ENCODE measurements at regions not wholly inside any gene's neighbourhood (a gene's known extent, or its start where the extent isn't known, plus 50 kb on each side); places are given as distances from the start of the nearest gene placed in this dataset.

DNA sequence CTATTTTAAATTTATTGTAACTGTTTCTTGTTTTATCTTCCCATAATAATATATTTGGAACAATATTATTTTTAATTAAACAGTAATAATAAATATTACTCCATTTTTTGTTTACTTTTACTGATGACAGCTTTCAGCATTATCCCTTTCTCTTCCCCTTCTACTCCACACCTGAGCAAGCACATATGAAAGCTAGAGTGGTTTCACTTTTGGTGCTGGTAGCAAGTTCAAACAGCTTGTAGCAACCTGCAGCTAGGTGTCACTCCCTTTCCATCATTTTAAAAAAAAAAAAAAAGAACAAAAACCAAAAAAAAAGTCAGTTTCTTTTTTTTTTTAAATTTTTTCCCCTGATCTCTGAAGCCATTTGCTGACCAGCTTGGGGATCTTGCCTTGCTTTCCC lies 801.8 kb downstream of the CCDC85A start:
- no peak for DNase-seq (ENCODE audit: low read depth)

DNA sequence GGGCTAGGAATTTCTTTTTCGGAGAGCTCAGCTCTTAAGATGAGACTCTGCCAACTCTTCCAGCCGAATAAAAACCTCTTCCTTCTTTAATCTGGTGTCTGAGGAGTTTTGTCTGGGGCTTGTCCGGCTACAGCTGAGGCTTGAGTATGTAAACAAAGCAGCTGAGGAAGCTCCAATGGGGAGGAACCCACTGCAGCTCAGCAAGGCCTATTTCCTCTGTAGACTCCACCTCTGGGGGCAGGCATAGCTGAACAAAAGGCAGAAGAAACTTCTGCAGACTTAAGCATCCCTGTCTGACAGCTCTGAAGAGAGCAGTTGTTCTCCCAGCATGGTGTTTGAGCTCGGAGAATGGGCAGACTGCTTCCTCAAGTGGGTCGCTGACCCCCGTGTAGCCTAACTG lies 838.7 kb downstream of the CCDC85A start:
- DNase-seq (ENCODE audit: low read depth) = no peak

DNA sequence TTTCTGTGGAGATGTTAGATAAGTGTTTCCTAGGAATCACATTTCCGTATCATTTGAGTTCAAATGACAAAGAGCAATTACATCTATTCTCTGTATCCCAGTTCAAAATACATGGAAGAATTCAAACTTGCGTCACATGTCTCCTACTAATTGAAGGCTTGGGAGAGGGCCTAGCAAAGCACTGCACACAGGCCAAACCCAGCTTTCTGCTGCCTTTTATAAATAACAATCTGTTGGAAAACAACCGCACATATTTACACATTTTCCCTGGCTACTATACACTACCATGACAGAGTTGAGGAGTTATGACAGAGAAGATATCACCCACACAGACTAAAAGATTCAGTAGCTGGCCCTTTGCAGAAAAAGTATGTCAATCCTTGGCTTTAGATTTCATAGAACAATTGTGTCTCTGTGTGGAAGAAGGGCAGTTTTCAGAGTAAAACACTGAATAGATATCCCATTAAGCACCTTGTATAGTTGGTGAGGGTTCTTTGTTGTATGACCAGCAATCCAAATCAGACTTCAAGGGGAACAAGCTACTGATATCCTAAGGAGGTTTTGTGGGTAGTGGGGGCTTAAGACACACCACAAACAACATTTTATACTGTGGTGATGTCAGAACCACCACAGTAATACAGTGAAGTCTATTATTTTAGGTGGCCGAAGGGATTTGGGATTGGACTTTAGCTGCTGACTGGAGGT lies 861.3 kb downstream of the CCDC85A start:
- no peak for DNase-seq (ENCODE audit: low read depth)

DNA sequence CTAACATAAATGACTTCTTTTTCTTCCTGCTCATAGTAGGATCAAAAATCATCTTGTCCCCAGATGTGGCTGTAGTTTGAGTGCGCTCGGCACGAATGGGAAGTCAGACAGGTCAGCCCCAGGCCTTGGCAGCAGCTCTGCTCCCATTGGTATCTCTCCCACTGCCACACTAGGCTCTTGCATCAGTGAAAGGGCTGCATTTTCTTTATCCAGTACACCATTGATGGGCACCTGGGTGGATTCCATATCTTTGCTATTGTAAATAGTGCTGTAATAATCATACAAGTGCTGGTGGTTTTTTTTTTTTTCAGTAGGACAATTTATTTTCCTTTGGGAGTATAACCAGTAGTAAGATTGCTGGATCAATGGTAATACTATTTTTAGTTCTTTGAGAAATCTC lies 865.5 kb downstream of the CCDC85A start:
- DNase-seq (ENCODE audit: low read depth) = no peak

DNA sequence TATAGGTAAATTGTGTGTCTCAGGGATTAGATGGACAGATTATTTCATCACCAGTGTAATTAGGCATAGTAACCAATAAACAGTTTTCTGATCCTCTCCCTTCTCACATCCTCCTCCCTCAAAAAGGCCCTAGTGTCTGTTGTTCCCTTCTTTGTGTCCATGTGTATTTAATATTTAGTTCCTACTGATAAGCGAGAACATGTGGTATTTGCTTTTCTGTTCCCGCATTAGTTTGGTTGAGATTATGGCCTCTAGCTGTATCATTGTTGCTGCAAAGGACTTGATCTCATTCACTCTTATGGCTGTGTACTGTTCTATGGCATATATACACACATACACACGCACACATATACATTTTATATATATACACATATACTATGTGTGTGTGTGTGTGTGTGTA lies 866.2 kb downstream of the CCDC85A start:
- no peak for DNase-seq (ENCODE audit: low read depth)

DNA sequence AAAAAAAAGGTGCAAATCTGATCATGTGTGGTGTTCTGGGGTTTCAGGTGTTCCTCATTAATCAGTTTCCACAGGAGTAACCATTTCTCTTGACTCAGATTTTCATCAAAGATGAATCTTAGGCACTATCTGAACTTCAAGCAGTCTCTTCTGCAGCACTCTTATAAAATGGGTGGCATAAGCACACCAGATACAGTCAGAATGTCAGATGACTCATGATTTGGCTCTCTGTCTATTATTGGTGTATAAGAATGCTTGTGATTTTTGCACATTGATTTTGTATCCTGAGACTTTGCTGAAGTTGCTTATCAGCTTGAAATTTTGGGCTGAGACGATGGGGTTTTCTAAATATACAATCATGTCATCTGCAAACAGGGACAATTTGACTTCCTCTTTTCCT lies 882.5 kb downstream of the CCDC85A start:
- DNase-seq (ENCODE audit: low read depth) = peak; percentile 9

DNA sequence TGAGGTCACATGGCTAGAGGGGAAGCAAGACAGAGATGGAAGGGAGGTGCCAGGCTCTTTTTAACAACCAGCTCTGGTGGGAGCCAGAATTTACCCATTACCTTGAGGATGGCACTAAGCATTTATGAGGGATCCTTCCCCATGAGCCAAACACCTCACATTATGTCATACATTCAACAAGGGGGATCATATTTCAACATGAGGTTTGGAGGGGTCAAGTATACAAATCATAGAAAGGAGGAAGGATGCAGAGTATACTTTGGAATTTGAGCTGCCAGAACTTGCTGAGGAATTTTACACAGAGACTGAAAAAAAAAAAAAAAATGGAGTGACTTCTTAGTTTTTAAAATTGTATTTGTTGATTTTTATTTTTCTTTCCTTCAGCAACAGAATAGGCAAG lies 891.4 kb downstream of the CCDC85A start:
- DNase-seq (ENCODE audit: low read depth) = no peak

DNA sequence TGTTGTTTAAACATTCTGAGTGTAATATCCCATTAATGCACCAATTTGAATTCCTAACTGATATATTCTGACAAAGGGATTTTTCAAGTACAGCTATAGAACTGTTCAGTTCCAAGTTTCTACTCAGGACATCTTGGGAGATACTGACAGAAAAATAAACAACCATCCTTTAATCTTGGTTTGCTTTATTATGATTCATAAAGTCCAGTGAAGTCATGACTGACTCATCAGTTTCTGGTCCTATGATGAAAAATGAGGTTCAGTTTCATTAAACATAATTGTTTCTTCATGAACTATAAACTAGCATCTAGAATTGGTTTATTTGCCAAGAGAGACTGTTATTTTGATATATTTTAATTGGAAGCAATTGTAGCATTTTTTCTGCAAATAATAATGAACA lies 896.2 kb downstream of the CCDC85A start:
- no peak for DNase-seq (ENCODE audit: low read depth)

DNA sequence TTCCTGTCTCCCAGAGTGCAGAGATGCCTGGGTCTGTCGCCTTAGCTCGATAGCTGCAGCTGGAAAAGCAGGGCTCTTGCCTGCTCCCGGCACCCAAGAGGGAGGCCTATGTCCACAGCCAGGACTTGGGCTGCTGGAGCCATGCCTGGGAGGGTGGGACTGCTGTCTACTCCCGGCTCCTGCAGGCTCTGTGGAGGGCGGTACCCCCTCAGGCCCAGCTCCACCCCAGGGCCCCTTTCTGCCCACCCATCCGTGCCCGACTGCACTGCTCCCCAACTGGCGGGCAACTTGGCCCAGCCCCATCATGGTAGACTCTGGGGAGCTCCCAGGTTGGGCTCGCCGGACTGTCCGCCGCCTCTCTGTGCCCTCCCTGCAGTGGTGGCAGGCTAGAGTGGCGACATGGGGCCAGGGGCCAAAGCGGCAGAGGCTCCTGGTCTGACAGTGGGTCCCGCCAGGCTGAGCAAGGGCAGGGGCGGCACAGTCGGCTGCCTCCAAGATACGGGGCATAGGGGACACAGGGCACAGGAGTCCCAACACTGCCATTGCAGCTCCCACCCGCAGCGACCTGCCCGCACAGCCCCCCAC lies 901.0 kb downstream of the CCDC85A start:
- DNase-seq (ENCODE audit: low read depth) = no peak

DNA sequence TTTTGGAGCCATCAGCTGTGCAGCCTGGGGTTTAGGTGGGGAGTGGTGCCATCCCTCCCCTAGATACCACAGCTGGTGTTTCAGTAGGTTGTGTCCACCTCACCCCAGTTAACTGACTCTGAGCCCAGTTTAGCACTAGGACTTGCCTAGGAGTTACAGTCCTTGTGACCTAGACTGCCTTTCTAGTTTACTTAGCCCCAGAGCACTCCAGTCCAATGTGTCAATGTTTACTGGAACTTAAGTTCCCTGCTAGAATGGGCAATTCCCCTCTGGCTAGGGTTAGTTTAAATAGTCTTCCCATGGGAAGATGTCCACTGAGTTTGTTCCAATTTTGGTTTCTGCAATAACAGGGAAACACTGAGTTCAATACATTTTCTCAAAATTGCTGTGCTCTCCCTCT lies 909.2 kb downstream of the CCDC85A start:
- DNase-seq (ENCODE audit: low read depth) = no peak

DNA sequence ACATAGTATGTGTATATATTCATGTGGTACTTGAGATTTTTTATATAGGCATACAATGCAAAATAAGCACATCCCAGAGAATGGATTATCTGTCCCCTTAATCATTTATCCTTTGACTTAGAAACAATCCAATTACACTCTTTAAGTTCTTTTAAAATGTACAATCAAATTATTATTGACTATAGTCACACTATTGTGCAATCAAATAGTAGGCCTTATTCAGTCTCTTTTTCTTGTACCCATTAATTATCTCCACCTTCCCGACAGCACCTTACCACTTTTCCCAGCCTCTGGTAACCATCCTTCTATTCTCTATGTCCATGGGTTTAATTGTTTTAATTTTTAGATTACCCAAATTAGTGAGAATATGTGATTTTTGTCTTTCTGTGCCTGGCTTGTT lies 914.1 kb downstream of the CCDC85A start:
- no peak for DNase-seq (ENCODE audit: low read depth)

DNA sequence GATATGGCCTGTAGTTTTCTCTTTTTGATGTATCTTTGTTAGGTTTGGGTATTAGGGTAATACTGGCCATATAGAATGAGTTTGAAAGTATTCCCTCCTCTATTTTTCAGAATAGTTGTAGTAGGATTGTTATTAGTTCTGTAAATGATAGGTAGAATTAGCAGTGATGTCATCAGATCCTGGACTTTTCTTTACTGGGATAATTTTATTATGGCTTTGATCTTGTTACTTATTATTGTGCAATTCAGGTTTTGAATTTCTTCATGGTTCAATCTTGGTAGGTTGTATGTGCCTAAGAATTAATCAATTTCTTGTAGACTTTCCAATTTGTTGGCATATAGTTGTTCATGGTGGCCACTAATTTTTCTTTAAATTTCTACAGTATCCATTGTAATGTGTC lies 916.6 kb downstream of the CCDC85A start:
- DNase-seq (ENCODE audit: low read depth) = no peak

DNA sequence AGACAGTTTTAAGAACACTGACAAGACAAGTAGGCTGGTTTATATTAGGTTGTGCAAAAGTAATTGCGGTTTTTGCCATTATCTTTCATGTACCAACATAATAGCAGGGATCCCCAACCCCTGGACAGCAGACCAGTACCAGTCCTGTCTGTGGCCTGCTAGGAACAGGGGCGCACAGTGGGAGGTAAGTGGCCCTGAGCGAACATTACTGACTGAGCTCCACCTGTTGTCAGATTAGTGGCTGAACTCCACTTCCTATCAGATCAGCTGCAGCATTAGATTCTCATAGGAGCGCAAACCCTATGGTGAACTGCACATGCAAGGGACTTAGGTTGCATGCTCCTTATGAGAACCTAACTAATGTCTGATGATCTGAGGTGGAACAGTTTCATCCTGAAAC lies 921.9 kb downstream of the CCDC85A start:
- DNase-seq (ENCODE audit: low read depth) = no peak

DNA sequence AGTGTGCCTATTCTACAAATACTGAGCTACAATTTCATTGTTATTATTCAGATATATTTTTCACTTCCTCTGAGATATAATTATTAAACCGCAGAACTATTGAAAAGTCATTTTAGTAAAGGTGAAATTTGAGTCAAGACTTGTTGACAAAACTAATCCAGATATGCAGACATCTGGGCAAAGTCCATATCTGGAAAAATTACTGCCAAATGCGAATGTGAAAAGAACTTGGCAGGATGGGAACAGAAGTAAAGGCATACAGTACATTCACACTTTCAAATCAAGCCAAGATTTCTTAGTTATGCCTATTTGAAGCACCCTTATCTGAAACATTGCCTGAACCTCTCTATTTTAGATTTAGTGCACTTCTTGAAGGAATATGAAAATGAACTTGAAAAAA lies 923.6 kb downstream of the CCDC85A start:
- no peak for DNase-seq (ENCODE audit: low read depth)

DNA sequence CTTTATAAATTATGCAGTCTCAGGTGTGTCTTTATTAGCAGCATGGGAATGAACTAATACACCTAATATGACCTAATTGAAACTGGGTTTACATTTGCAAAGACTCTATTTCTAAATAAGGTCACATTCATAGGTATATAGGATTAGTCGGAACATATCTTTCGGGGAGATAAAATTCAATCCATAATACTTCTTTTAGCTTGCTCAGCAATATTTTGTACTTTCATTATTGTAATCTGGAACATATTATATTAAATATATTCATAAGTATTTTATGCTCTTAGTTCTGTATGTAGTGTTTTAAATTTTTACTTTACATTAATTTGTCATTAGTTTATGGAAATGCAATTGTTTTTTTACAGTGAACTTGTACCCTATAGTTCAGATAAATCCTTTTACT lies 927.7 kb downstream of the CCDC85A start:
- no peak for DNase-seq (ENCODE audit: low read depth)

DNA sequence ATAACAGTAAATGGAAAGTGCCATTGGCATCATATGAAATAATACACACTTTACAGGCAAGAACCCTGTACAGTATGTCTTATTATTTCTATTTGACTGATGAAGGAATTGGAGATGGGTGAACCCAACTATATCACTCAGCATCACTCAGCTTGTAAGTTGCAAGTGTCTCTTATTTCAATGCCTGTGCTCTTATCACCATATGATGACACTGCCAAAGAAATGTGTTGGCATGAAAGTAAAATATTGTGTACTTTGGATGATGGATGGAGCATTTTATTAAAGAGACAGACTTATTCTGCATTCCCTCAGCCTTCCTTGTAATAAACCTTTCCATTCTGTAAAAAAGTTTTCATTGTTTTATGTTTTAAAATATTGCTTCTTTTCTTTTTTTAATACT lies 927.5 kb upstream of the VRK2 start:
- DNase-seq (ENCODE audit: low read depth) = no peak

DNA sequence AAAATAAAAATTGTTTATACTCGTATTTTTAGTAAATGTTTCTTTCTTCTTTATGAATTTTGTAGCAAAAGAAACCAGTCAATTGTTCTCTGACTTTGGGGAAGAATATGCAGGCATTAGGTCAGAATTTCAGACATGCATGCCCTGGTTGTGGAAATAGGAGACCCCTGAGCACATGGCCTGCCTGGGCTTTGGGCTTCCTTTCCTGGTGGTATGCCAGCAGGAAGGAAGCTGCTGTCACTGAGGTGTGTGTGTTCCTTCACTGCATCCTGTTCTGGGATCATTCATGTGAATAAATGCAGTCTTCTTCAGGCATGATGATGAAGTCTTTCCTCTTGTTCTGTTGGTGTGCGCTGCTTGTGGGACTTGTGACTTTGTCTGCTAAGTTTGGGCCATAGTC lies 920.2 kb upstream of the VRK2 start:
- no peak for DNase-seq (ENCODE audit: low read depth)

DNA sequence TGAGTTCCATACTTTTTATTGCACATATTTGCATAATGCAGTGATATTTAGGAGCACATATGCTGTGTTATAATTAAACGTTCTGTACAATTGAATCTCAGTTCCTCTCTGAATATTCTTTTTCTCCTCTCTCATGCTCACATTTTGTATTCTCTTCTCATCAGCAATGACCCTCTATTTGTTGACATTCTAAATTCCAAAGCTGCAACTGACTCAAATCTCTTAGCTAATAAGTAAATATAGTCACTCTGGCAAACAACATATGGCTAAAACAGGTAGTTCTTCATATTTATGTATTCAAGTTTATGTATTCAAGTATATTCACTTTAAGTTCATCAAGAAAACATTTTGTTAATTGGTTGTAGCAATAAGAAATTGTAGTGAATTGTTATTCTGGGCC lies 907.4 kb upstream of the VRK2 start:
- DNase-seq (ENCODE audit: low read depth) = no peak

DNA sequence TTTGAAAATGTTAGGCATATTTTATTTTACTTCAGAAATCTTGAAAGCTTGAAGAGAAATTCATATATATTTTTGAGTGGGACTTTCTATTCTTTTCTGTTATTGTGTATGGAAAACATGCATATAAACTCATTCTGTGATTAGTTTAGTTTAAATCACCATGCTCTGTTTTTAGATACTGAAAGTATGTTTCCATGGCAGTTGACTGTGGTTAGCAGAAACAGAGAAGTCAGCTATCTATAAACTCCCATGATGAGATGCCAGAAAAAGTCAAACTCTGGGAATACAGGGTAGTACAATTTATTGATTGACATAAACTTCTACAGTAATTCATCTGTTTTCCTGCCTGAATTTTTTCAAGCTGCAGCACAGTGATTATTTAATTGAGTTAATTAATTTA lies 905.3 kb upstream of the VRK2 start:
- peak; percentile 7 for DNase-seq (ENCODE audit: low read depth)

DNA sequence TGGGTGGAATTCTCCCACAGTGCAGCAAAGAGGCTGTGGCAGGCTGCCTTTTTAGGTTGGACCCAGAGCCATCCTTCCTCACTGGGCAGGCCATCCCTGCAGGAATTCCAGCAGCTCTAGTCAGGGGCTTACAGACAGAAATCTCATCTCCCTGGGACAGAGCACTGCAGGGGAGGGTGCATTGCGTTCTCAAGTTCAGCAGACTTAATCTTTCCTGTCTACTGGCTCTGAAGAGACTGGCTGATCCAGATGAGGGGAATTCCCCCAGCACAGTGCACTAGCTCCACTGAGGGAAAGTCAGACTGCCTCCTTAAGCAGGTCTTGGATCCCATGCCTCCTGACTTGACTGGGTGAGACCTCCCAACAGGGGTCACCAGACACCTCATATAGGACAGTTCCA lies 899.7 kb upstream of the VRK2 start:
- DNase-seq (ENCODE audit: low read depth) = no peak

DNA sequence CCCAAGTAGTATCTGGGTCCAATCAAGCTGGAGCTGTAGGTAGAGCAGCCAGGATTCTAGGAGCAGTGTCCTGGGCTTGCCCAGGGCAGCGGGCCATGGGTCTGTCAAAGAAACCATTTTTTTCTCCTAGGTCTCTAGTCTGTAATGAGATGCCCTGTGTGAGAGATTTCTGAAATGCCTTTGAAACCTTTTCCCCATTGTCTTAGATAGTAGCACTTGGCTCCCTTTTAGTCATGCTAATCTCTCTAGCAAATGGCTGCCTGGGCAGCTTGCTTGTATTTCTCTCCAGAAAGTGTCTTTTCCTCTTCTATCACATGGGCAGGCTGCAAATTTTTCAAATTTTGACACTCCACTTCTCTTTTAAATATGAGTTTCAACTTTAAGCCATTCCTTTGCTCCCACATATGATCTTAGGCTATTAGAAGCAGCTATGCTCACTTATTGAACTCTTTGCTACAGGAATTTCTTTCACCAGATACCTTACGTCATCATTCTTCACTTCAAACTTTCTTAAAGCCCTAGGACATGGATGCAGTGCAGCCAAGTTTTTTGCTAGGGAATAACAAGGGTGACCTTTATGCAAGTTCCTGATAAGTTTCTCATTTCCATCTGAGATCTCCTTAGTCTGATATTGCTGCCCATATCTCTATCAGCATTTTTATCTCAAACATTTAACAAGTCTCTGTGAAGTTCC lies 890.2 kb upstream of the VRK2 start:
- no peak for DNase-seq (ENCODE audit: low read depth)

DNA sequence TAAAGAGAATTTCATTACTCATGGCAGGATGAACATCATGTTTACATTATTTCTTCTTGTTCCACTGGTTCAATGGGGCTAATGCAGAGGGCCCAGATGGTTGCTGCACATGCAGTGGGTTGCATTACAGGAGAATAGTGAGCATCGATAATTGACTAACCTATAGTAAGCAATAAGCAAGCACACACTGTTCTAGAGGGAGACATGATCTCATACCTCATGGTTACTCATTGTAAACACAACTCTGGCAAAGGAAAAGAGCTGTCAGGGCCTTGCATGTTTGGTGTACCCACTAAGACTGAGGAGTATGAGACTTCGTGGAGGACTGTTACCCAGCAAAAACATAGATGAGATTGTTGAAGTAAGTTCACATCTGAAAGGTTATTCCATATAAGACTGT lies 885.6 kb upstream of the VRK2 start:
- DNase-seq (ENCODE audit: low read depth) = no peak

DNA sequence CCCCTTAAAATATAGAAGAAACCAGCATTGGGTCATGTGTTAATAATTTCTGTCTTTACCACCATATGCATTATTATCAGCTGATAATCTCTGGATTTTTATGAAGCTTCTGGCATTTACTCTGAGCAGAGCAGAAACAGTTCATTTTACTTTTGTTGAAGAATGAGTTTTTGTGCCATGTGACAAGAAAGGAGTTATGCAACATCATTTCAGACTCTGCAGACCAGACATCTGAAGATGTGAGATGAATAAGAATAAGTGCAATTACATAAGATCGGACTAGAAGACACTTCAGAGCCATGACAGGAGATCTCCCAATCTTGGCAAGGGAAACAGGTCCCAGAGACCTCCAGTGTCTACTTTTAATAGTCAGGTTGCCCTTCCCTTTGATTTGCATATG lies 869.4 kb upstream of the VRK2 start:
- DNase-seq (ENCODE audit: low read depth) = no peak

DNA sequence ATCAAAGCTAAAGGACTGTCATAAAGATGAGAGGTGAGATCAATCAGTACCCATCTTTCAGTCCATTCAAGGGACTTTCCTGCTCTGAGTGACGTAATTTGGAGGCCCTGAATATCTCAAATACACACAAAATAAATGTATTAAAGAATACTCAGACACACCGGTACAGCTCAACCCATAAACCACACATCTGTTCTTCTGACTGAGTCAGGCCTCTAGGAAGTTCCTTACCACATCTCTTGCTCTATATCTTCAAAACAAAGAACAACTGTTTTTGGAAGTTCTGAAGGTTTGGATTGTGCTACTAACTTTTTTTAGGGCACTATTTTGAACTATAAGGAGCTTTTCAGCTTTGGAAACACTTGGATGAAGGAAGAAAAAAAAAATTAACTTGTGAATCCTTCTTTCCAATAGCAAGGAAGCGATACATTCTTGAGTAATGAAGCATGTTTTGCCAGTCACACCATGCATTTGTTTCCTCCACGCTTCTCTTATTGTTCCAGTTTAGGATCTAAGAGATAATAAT lies 866.5 kb upstream of the VRK2 start:
- peak; percentile 43 for DNase-seq (ENCODE audit: low read depth)

Data from GM04503 (cell line).